ENCODE measurements at regions not wholly inside any gene's neighbourhood (a gene's known extent, or its start where the extent isn't known, plus 50 kb on each side); places are given as distances from the start of the nearest gene placed in this dataset.

DNA sequence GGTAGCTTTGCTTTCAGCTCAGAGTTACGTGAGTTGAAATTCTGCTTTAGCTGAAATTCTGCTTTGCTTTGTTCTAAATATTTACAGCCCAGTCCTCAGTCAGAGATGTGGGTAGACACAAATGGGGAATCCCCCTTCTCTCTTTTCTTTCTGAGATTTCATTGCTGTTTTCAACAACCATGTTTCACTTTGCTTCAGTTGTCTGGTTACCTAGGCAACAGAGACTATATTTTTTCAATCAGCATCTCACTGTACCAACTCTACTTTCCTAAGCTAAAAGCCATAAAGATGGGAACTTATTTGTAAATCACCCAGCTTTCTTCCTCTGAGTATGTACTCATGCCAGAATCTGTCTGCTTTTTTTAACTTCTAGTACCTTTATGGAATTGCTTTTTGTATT is 509.0 kb downstream of the OLFM4 start:
- peaks cover 5 to 6% of the 10 kb centered on the region in 2 donors for H3K9me3 Mint-ChIP-seq
- H3K4me1 Mint-ChIP-seq (ENCODE audit: low read depth): no peaks in the 10 kb centered on the region
- no peak overlapping the region for H3K27ac Mint-ChIP-seq
- no peak for ATAC-seq (replicated peaks in 1 of 2)
- DNase-seq: no peak
- H3K27me3 Mint-ChIP-seq (ENCODE audit: low read depth): no peaks in the 10 kb centered on the region
- no peaks in the 10 kb centered on the region for H3K36me3 Mint-ChIP-seq (ENCODE audit: insufficient read depth in 2 of 2)
- H3K4me3 Mint-ChIP-seq: no peak overlapping the region

DNA sequence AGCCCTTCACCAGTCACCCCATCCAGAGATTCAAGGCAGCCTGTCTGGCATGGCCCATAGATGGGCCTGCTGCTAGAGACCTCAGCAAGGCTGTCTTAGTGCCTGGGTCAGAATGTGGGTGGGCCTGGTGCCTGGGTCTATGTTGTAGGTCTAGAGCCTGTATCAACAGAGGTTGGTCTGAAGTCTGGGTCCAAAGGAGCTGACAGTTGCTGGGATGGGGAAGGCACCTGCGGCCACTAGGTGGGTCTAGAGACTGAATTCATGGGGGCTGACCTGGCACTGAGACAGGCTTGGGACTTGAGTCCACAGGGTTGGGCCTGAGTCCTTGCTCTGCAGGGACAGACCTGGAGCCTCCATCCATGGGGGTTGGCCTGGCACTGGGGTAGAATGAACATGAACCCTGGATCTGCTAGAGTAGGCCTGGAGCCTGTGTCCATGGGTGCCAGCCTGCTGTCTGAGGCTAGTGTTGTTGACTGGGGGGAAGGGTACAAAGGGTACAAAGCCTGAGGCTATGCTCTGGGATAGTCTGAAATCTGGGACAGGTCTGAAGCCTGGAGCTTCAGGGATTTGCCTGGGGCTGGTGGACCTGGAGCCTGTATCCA is 516.8 kb downstream of the OLFM4 start:
- H3K9me3 Mint-ChIP-seq: peaks cover 5 to 6% of the 10 kb centered on the region in 2 donors
- H3K4me3 Mint-ChIP-seq: no peak overlapping the region
- no peak for ATAC-seq (replicated peaks in 1 of 2)
- H3K36me3 Mint-ChIP-seq (ENCODE audit: insufficient read depth in 2 of 2): no peaks in the 10 kb centered on the region
- no peaks in the 10 kb centered on the region for H3K27me3 Mint-ChIP-seq (ENCODE audit: low read depth)
- no peak overlapping the region for H3K27ac Mint-ChIP-seq
- H3K4me1 Mint-ChIP-seq (ENCODE audit: low read depth): no peaks in the 10 kb centered on the region
- no peak for DNase-seq

DNA sequence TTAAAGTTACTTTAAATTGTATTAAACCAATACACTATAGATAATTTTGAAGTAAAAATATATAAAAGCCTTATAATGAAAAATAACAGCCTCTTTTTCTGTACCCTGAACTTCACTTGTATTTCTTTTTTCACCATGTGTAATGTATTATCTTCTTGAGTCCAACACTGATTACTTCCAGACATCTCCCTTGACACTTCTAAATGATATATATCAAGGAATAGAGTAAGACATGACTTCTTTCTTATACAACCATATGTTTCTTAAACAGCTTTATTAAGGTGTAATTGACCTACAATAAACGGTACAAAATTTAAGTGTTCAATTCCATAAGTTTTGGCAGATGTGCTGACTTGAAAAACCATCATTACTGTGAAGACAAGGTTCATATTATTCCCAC is 531.9 kb downstream of the OLFM4 start:
- no peak for DNase-seq
- peaks cover 2 to 4% of the 10 kb centered on the region in 2 donors for H3K9me3 Mint-ChIP-seq
- H3K27me3 Mint-ChIP-seq (ENCODE audit: low read depth): no peaks in the 10 kb centered on the region
- ATAC-seq (replicated peaks in 1 of 2): no peak
- no peak overlapping the region for H3K27ac Mint-ChIP-seq
- no peaks in the 10 kb centered on the region for H3K4me1 Mint-ChIP-seq (ENCODE audit: low read depth)
- no peaks in the 10 kb centered on the region for H3K36me3 Mint-ChIP-seq (ENCODE audit: insufficient read depth in 2 of 2)
- H3K4me3 Mint-ChIP-seq: no peak overlapping the region

DNA sequence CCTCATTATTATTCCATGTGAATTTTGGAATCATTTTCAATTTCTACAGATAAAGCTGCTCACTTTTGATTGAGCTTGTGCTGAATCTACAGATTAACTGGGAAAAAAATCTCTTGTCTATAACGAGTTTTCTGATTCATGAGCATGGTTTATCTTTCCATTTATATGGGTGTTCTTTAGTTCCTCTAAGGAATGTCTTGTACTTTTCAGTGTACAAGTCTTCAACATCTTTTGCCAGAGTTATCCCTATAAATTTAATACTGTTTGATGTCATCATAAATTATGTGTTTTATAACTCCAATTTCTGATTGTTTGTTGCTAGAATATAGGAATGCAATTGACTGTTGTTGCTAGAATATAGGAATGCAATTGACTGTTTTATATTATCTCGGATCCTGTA is 533.8 kb downstream of the OLFM4 start:
- ATAC-seq (replicated peaks in 1 of 2): no peak
- Mint-ChIP-seq H3K27me3 (ENCODE audit: low read depth) (no peaks in the 10 kb centered on the region), H3K27ac (no peak overlapping the region), H3K4me3 (no peak overlapping the region), H3K4me1 (ENCODE audit: low read depth) (no peaks in the 10 kb centered on the region), H3K36me3 (ENCODE audit: insufficient read depth in 2 of 2) (no peaks in the 10 kb centered on the region), H3K9me3 (peaks cover 2 to 6% of the 10 kb centered on the region in 2 donors)
- no peak for DNase-seq

DNA sequence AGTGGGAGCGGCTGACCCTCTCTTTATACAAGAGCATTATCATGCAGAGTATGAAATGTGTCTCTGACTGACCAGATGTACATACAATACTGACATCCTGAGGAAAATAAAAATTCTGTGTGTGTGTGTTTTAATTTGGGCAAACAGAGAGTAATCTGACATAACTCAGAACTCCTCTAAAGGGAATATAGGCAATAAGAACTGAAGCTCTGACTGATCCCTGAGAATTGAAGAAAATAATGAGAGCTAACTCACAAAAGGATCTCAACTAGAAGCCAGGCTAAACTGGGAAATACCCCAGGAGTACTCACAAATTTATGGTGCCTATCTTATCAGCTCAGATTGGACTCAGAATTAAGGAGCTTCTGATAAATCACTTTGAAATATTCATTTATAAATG is 539.9 kb downstream of the OLFM4 start:
- no peaks in the 10 kb centered on the region for H3K4me1 Mint-ChIP-seq (ENCODE audit: low read depth)
- DNase-seq (no peak), ATAC-seq (replicated peaks in 1 of 2) (no peak)
- no peak overlapping the region for H3K4me3 Mint-ChIP-seq
- no peaks in the 10 kb centered on the region for H3K27me3 Mint-ChIP-seq (ENCODE audit: low read depth)
- no peaks in the 10 kb centered on the region for H3K36me3 Mint-ChIP-seq (ENCODE audit: insufficient read depth in 2 of 2)
- H3K27ac Mint-ChIP-seq: no peak overlapping the region
- peaks cover 6 to 10% of the 10 kb centered on the region in 2 donors for H3K9me3 Mint-ChIP-seq

DNA sequence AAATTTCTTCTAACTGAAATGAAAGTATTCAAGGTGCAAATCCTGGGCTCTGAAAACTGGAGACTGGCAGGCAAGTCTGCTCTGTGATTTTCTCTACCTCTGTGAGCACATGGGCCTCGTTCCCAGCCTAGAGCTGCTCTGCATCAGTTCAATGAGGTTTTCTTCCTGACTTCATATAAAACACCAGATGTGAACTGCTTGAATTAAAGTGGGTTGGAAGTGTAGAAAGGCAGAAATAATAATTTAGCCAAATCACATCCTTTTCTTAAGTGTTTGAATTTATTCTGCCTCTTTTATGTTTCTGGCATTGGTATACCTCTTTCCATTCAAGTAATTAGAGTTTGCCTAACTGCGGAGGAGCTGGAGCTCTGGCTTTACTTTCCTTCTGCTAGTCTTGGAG is 540.8 kb downstream of the OLFM4 start:
- peaks cover 6 to 10% of the 10 kb centered on the region in 2 donors for H3K9me3 Mint-ChIP-seq
- H3K36me3 Mint-ChIP-seq (ENCODE audit: insufficient read depth in 2 of 2): no peaks in the 10 kb centered on the region
- ATAC-seq (replicated peaks in 1 of 2) (no peak), DNase-seq (no peak)
- no peak overlapping the region for H3K27ac Mint-ChIP-seq
- H3K27me3 Mint-ChIP-seq (ENCODE audit: low read depth): no peaks in the 10 kb centered on the region
- H3K4me1 Mint-ChIP-seq (ENCODE audit: low read depth): no peaks in the 10 kb centered on the region
- H3K4me3 Mint-ChIP-seq: no peak overlapping the region

DNA sequence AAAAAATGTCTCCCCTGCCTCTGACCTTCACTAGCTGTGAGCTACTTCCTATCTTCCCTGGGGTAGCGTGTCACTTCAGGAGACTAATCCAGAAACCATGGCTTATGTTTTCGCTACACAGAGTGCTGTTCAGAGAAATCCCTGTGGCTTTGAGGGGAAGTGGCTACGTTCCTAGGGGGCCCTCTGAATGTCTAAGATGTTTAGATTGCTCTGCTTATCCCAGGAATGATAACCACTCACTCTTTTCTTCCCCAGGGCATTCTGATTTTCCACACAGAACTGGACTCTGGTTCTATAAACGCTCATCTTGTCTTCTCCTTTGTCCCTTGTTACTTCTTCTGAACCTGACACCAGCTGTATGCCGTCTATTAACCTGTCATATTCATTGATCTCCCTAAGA is 572.5 kb downstream of the OLFM4 start:
- Mint-ChIP-seq H3K4me1 (ENCODE audit: low read depth) (no peaks in the 10 kb centered on the region), H3K36me3 (ENCODE audit: insufficient read depth in 2 of 2) (no peaks in the 10 kb centered on the region), H3K27me3 (ENCODE audit: low read depth) (no peaks in the 10 kb centered on the region), H3K27ac (no peak overlapping the region), H3K4me3 (no peak overlapping the region), H3K9me3 (peaks cover 9 to 12% of the 10 kb centered on the region in 2 donors)
- DNase-seq: no peak
- no peak for ATAC-seq (replicated peaks in 1 of 2)

DNA sequence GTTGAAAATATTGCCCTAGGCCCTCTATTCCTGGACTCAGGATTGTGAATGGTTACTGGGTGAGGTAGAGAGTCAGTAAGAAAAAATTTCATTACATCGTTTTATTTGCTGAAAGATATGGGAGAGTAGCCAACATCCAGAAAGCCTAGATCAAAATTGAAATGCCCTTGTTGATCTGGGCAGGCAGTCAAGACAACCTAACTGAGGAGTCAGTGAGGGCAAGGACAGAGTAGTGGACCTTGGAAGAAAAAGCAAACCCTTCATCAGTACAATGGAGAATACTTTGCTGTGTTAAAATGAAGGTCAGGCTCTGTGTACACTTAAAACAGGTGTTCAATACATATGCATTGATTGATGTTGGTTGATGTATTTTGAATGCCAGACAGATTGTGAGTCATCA is 576.7 kb downstream of the OLFM4 start:
- DNase-seq (no peak), ATAC-seq (replicated peaks in 1 of 2) (no peak)
- no peak overlapping the region for H3K4me3 Mint-ChIP-seq
- H3K27ac Mint-ChIP-seq: no peak overlapping the region
- peaks cover 9 to 12% of the 10 kb centered on the region in 2 donors for H3K9me3 Mint-ChIP-seq
- H3K4me1 Mint-ChIP-seq (ENCODE audit: low read depth): no peaks in the 10 kb centered on the region
- no peaks in the 10 kb centered on the region for H3K36me3 Mint-ChIP-seq (ENCODE audit: insufficient read depth in 2 of 2)
- H3K27me3 Mint-ChIP-seq (ENCODE audit: low read depth): no peaks in the 10 kb centered on the region

DNA sequence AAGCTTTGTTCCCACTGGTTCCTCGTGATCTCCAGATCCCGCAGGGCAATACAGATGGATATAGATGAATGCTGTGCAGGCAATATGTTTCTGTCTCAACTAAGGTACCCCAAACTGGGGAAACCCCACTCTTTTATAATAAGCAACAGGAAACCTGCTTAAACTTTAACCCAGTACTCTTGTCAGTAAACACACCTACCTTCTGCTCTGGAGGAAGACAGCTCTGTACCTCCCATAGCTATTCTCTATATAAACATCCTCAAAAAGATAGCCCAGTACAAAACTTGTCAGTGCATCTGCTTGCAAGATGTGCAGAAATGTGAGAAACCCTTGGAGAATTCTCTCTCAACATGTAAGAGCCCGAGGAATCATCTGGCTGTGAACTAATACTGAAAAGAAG is 583.6 kb downstream of the OLFM4 start:
- Mint-ChIP-seq H3K9me3 (peaks cover 2% of the 10 kb centered on the region in 2 donors), H3K27ac (no peak overlapping the region), H3K4me3 (no peak overlapping the region), H3K4me1 (ENCODE audit: low read depth) (no peaks in the 10 kb centered on the region), H3K36me3 (ENCODE audit: insufficient read depth in 2 of 2) (no peaks in the 10 kb centered on the region), H3K27me3 (ENCODE audit: low read depth) (no peaks in the 10 kb centered on the region)
- no peak for DNase-seq
- no peak for ATAC-seq (replicated peaks in 1 of 2)

DNA sequence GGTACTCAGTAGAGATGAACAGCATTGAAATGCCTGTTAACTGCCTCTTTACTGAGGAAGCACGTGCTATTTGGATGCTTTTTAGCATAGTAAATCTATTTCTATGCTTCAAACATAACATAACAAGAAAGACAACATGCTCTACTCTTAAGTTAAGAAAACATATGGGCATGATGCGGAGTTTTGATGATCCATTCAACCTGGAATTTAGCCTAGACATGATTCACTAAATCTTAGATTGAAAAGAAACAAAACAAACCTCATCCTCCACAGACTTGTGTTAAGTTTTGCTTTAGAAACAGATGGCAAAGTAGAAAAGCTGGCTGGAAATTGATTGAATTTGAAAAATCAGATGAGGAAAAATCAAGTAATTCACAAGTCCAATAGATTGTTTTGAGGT is 593.8 kb downstream of the OLFM4 start:
- no peak overlapping the region for H3K27ac Mint-ChIP-seq
- no peaks in the 10 kb centered on the region for H3K4me1 Mint-ChIP-seq (ENCODE audit: low read depth)
- peaks cover 0 to 2% of the 10 kb centered on the region in 2 donors for H3K36me3 Mint-ChIP-seq (ENCODE audit: insufficient read depth in 2 of 2)
- H3K9me3 Mint-ChIP-seq: peaks cover 4 to 7% of the 10 kb centered on the region in 2 donors
- ATAC-seq (replicated peaks in 1 of 2): no peak
- no peak for DNase-seq
- no peaks in the 10 kb centered on the region for H3K27me3 Mint-ChIP-seq (ENCODE audit: low read depth)
- no peak overlapping the region for H3K4me3 Mint-ChIP-seq

DNA sequence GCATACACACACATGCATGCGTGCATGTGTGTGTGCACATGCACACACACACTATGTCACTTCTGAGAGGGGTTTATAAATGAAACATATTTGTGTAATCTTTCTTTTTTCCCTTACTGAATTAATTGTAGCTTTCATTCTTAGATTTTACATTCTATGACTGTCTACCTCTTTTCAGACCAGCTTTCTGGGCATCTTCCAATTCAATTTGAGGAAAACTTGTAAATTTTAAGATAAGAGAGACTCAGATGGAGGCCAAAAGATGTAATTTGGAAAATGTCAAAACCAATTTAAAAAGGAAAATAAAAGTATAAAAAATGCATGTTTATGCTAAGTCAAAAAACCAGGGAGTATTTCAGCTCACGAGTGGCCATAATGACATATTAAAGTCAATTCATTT is 594.5 kb downstream of the OLFM4 start:
- Mint-ChIP-seq H3K36me3 (ENCODE audit: insufficient read depth in 2 of 2) (peaks cover 0 to 2% of the 10 kb centered on the region in 2 donors), H3K27me3 (ENCODE audit: low read depth) (no peaks in the 10 kb centered on the region), H3K4me3 (no peak overlapping the region), H3K9me3 (peaks cover 4 to 7% of the 10 kb centered on the region in 2 donors), H3K4me1 (ENCODE audit: low read depth) (no peaks in the 10 kb centered on the region), H3K27ac (no peak overlapping the region)
- no peak for DNase-seq
- ATAC-seq (replicated peaks in 1 of 2): no peak

DNA sequence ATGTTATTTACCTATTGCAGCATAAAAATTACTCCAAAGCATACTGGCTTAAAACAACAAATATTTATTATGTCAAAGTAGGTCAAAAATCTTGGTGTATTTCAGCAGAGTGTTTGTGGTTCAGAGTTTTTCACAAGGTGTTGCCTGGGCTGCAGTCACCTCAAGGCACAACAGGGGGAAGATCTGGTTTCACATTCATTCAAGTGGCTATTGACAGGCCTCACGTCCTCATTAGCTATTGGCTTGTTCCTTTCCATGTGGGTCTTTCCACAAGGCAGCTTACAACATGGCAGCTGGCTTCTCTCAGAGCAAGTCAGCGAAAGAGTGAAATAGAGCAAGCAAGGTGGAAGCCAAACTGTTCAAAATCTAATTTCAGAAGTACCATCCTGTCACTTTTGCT is 602.9 kb downstream of the OLFM4 start:
- no peaks in the 10 kb centered on the region for H3K4me1 Mint-ChIP-seq (ENCODE audit: low read depth)
- no peaks in the 10 kb centered on the region for H3K36me3 Mint-ChIP-seq (ENCODE audit: insufficient read depth in 2 of 2)
- ATAC-seq (replicated peaks in 1 of 2): no peak
- no peak for DNase-seq
- no peak overlapping the region for H3K27ac Mint-ChIP-seq
- peaks cover 4 to 8% of the 10 kb centered on the region in 2 donors for H3K9me3 Mint-ChIP-seq
- H3K4me3 Mint-ChIP-seq: no peak overlapping the region
- no peaks in the 10 kb centered on the region for H3K27me3 Mint-ChIP-seq (ENCODE audit: low read depth)

DNA sequence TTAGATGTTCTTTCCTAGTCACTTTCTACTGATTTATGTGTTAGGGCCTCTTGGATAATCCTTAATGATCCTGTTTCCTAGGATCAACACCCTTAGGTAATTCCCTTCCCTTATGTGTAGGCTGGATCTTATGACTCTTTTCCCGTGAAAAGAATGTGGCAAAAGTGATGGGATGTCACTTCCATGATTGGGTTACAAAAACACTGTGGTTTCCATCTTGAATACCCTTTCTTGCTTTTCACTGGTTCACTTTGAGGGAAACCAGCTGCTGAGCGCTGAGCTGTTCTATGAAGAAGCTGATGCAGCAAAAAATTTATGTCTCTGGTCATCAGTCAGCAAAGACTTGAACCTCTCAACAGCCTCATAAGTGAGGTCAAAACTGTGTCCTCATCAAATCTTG is 609.4 kb downstream of the OLFM4 start:
- H3K27me3 Mint-ChIP-seq (ENCODE audit: low read depth): no peaks in the 10 kb centered on the region
- no peak overlapping the region for H3K27ac Mint-ChIP-seq
- no peak overlapping the region for H3K4me3 Mint-ChIP-seq
- ATAC-seq (replicated peaks in 1 of 2) (no peak), DNase-seq (no peak)
- peaks cover 6 to 10% of the 10 kb centered on the region in 2 donors for H3K9me3 Mint-ChIP-seq
- no peaks in the 10 kb centered on the region for H3K4me1 Mint-ChIP-seq (ENCODE audit: low read depth)
- H3K36me3 Mint-ChIP-seq (ENCODE audit: insufficient read depth in 2 of 2): peaks cover 0 to 2% of the 10 kb centered on the region in 2 donors

DNA sequence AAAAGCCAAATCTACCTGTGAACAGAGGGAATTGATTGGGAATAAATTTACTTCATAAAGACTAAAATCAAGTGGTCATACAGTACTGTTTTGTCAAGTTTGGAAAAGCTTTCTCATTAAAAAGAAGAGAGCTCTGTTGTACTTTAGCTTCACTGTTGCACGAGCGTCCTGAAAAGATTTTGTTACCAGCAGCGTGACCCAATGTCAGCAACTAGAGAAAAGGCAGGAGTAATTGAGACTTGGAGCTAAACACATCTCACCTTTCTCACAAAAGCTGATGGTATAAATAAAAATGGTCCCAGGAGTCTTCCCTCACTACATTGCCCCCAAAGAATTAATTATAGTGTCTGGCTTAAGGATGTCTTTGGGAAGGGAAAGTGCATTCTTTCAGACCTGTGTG is 613.7 kb downstream of the OLFM4 start:
- ATAC-seq (replicated peaks in 1 of 2): no peak
- Mint-ChIP-seq H3K36me3 (ENCODE audit: insufficient read depth in 2 of 2) (peaks cover 1 to 2% of the 10 kb centered on the region in 2 donors), H3K4me1 (ENCODE audit: low read depth) (no peaks in the 10 kb centered on the region), H3K27me3 (ENCODE audit: low read depth) (no peaks in the 10 kb centered on the region), H3K4me3 (no peak overlapping the region), H3K27ac (no peak overlapping the region), H3K9me3 (peaks cover 12 to 16% of the 10 kb centered on the region in 2 donors)
- DNase-seq: no peak

Data from activated T-cell treated with anti-CD3 and anti-CD28 coated beads, Interleukin-2, amount 50 U/mL, for 72 hours (primary cell).